Testis (tissue), 2 donors: ENCODE measurements at regions not wholly inside any gene's neighbourhood (a gene's known extent, or its start where the extent isn't known, plus 50 kb on each side); places are given as distances from the start of the nearest gene placed in this dataset.

Experiments
- DNase-seq: peaks from one replicate; pipeline ENCODE4 v3.0.0-alpha.2; 2019
- H3K27ac ChIP-seq, 2 donors: fragments of 200-600 bp; sonication (generic); one replicate each; pipeline ENCODE4 v1.5.1; 2019
- H3K27me3 ChIP-seq: fragments of 200-600 bp; sonication (generic); one replicate; pipeline ENCODE4 v1.5.1; 2019
- H3K36me3 ChIP-seq: fragments of 200-600 bp; sonication (generic); one replicate; pipeline ENCODE4 v1.5.1; 2017; ENCODE audit warnings: low read depth; ENCODE audit errors: missing control alignments
- H3K4me1 ChIP-seq: fragments of 200-600 bp; sonication (generic); one replicate; pipeline ENCODE4 v1.5.1; 2019
- H3K4me3 ChIP-seq, 2 donors: fragments of 200-600 bp; sonication (generic); one replicate each; pipeline ENCODE4 v1.5.1; 2017 to 2019
- H3K9me3 ChIP-seq: fragments of 200-600 bp; sonication (generic); one replicate; pipeline ENCODE4 v1.5.1; 2017
- POLR2A ChIP-seq: fragments of 450-650 bp; IDR thresholded peaks from one replicate; pipeline ENCODE4 v1.6.1; 2017; ENCODE audit warnings: antibody characterized with exemption, mild to moderate bottlenecking, moderate library complexity
- WGBS, 2 donors: methylation state at CpG; one replicate each; pipeline ENCODE4 v1.1.5; 2018; 5-methylcytosine and 5-hydroxymethylcytosine counted together
- intact Hi-C: fragments of 100-400 bp; cut with DNase I; formaldehyde crosslinking; loops from one replicate; pipeline ENCODE4 v1.15.1; 2023; ENCODE audit warnings: low total_unique reads
- TF ChIP-seq, protein P1 (sequence below), 3 experiments: fragments of 450-650 bp in 2 of 3; fragments of 200-600 bp in 1 of 3; sonication (generic) in 1 of 3; IDR thresholded peaks; one replicate each; pipeline ENCODE4 v1.5.1; 2016 to 2019; ENCODE audit warnings: antibody characterized with exemption in 3 of 3, mild to moderate bottlenecking in 2 of 3, moderate library complexity in 1 of 3

DNA sequence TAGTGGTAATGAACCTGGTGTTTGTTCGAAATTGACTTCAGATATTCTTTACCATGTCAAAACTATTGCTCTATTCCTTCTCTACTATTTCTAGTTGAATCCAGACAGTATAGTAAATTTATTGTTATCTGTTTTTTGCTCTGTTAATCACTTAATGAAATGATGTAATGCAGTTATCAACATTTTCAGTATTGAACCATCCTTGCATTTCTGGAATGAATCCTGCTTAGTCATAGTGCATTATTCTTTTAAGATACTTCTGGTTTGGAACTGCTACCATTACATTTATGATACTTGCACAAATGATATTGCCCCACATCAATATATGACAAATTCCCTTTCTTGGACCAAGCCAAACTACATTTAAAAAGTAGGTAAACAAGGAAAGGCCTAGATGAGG is 554.0 kb upstream of the KLF4 start:
- no peak overlapping the region for H3K4me3 ChIP-seq
- 95 to 96% methylated on average over 1 of the region's 1 CpG for WGBS, 2 donors
- no peaks in the 10 kb centered on the region for H3K9me3 ChIP-seq
- H3K27me3 ChIP-seq = no peaks in the 10 kb centered on the region
- no peaks in the 10 kb centered on the region for H3K36me3 ChIP-seq
- no peaks in the 10 kb centered on the region for H3K4me1 ChIP-seq
- intact Hi-C loops = no loop called here
- DNase-seq = no peak
- H3K27ac ChIP-seq = no peak overlapping the region
- TF ChIP-seq POLR2A = no peak
- TF ChIP-seq, protein P1, sequence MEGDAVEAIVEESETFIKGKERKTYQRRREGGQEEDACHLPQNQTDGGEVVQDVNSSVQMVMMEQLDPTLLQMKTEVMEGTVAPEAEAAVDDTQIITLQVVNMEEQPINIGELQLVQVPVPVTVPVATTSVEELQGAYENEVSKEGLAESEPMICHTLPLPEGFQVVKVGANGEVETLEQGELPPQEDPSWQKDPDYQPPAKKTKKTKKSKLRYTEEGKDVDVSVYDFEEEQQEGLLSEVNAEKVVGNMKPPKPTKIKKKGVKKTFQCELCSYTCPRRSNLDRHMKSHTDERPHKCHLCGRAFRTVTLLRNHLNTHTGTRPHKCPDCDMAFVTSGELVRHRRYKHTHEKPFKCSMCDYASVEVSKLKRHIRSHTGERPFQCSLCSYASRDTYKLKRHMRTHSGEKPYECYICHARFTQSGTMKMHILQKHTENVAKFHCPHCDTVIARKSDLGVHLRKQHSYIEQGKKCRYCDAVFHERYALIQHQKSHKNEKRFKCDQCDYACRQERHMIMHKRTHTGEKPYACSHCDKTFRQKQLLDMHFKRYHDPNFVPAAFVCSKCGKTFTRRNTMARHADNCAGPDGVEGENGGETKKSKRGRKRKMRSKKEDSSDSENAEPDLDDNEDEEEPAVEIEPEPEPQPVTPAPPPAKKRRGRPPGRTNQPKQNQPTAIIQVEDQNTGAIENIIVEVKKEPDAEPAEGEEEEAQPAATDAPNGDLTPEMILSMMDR (IDR thresholded peaks at IDR 0.05) = no peak

DNA sequence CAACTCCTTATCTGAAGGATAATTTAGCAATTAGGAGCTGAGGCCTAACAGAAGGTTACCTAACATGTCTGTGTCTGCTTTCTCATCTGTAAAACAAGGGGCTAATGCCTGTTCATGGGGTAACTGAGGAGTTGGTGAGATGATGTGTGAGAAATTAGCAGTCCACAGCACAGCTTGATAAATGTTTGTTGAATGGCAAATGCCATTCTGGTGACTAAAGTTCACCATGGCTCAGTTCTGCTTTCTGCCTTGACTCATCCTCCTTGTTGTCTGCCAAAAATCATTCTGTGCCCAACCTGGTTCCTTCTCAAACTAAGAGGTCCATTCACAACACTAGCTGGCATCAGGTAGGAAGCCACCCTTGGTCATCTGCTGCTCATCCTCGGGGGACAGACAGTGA is 552.0 kb upstream of the KLF4 start:
- H3K4me1 ChIP-seq = no peaks in the 10 kb centered on the region
- no peak overlapping the region for H3K27ac ChIP-seq
- no peak for DNase-seq
- H3K27me3 ChIP-seq = no peaks in the 10 kb centered on the region
- no peaks in the 10 kb centered on the region for H3K36me3 ChIP-seq
- WGBS, 2 donors = 78 to 90% methylated on average over 1 of the region's 1 CpG
- no peak overlapping the region for H3K4me3 ChIP-seq
- intact Hi-C loops = no loop called here
- TF ChIP-seq, protein P1 (IDR thresholded peaks at IDR 0.05) = no peak
- no peak for TF ChIP-seq POLR2A
- H3K9me3 ChIP-seq = no peaks in the 10 kb centered on the region

DNA sequence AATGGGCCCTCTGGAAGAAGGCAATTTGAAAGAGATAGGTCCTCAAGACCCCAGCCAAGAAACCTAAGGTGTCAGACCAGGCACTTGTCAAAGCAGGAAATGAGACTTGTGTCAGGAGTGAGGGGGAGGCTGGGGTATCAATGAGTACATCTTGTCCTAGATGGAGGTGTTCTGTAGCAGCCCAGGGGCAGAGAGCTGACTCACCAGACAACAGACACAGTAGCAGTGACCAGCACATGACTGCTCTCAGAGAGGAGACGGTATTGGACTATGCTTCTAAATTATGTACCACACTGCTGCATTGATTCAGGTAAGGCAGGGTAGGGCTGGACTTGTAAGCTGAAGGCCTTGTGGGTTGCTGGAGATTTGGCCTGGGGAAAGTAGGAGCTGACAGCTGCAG is 551.2 kb upstream of the KLF4 start:
- intact Hi-C loops = no loop called here
- DNase-seq = no peak
- 63 to 78% methylated on average over 1 of the region's 1 CpG for WGBS, 2 donors
- no peaks in the 10 kb centered on the region for H3K4me1 ChIP-seq
- H3K4me3 ChIP-seq = no peak overlapping the region
- no peaks in the 10 kb centered on the region for H3K36me3 ChIP-seq
- H3K27me3 ChIP-seq = no peaks in the 10 kb centered on the region
- TF ChIP-seq, protein P1 (IDR thresholded peaks at IDR 0.05) = no peak
- TF ChIP-seq POLR2A = no peak
- H3K27ac ChIP-seq = no peak overlapping the region
- no peaks in the 10 kb centered on the region for H3K9me3 ChIP-seq

DNA sequence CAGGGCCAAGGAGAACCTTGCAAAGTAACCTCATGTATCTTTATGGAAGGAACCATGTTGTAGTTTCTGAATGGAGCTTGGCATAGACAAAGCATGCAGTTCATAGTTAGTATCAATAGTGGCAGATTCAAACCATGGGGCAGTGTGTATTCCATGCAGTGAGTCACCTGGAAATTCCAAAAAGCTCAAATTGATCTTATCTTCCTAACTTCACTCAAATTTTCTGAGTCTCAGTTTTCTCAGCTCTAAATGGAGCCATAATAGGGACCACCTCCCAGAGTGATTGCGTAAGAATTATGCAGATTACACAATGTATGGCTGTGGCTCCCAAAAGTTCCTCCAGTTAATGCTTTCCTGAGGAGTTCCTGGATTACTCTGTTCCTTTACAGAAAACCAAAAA is 549.9 kb upstream of the KLF4 start:
- TF ChIP-seq POLR2A = no peak
- TF ChIP-seq, protein P1 (IDR thresholded peaks at IDR 0.05) = no peak
- no peak overlapping the region for H3K27ac ChIP-seq
- no peaks in the 10 kb centered on the region for H3K27me3 ChIP-seq
- intact Hi-C loops = no loop called here
- no peak for DNase-seq
- 97 to 100% methylated on average over 1 of the region's 1 CpG for WGBS, 2 donors
- no peaks in the 10 kb centered on the region for H3K36me3 ChIP-seq
- H3K4me1 ChIP-seq = peaks cover 10% of the 10 kb centered on the region
- H3K4me3 ChIP-seq = no peak overlapping the region
- no peaks in the 10 kb centered on the region for H3K9me3 ChIP-seq

DNA sequence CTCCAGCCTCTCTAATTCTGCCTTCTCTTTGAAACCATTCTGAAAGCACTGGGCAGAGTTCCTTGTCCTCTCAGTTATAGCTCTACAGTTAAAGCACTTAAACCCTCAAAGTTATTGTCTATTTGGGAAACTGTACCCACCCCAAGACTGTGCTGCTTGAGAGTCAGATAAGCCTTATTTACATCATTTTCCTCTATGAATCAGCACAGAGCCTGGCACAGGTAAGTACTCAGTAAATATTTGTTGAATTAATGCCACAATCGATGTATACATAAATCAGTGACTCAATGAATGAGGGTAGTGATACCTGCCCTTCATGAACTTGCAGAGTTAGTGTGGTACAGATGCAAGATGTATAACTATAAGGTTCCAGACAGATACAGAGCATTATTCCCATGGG is 549.4 kb upstream of the KLF4 start:
- no peak overlapping the region for H3K4me3 ChIP-seq
- intact Hi-C loops = no loop called here
- peaks cover 15% of the 10 kb centered on the region for H3K4me1 ChIP-seq
- H3K27me3 ChIP-seq = no peaks in the 10 kb centered on the region
- H3K9me3 ChIP-seq = no peaks in the 10 kb centered on the region
- DNase-seq = no peak
- H3K27ac ChIP-seq = no peak overlapping the region
- no peak for TF ChIP-seq POLR2A
- TF ChIP-seq, protein P1 (IDR thresholded peaks at IDR 0.05) = no peak
- no peaks in the 10 kb centered on the region for H3K36me3 ChIP-seq
- WGBS, 2 donors = 93 to 100% methylated on average over 1 of the region's 1 CpG
